PC-3 (cell line): ENCODE measurements at regions not wholly inside any gene's neighbourhood (a gene's known extent, or its start where the extent isn't known, plus 50 kb on each side); places are given as distances from the start of the nearest gene placed in this dataset.

Source experiments
- ATAC-seq: fragments of 200-7000 bp; cut with Tn5 transposase; 2 replicates; pipeline ENCODE4 v1.9.1; 2020; ENCODE audit warnings: mild to moderate bottlenecking, moderate library complexity
- BruUV-seq: library from RNA; stranded (reverse); fragments of 400-500 nt; replicated peaks from 2 replicates; lab custom pipeline; 2021; lab: Mats Ljungman, UMichigan
- CTCF ChIA-PET: fragments of 300-600 bp; sonication (Branson Sonifier 250); formaldehyde crosslinking; loops from one replicate; lab custom pipeline; 2022; ENCODE audit warnings: antibody characterized with exemption; lab: Charles Lee
- POLR2A ChIA-PET: fragments of 300-600 bp; sonication (Branson Sonifier 250); formaldehyde crosslinking; loops from one replicate; lab custom pipeline; 2022; ENCODE audit warnings: antibody characterized with exemption; ENCODE audit not compliant: unreplicated experiment; lab: Charles Lee
- DNase-seq: peaks from one replicate; pipeline ENCODE4 v3.0.0-alpha.2; 2015
- H2AFZ ChIP-seq: fragments of 300-600 bp; sonication (generic); 2 replicates; pipeline ENCODE4 v1.6.0; 2016; ENCODE audit warnings: antibody characterized with exemption, low read length
- H3F3A ChIP-seq: fragments of 300-600 bp; sonication (generic); one replicate; pipeline ENCODE4 v1.6.0; 2017; ENCODE audit warnings: antibody characterized with exemption, low read length, control low read depth, mild to moderate bottlenecking; ENCODE audit not compliant: unreplicated experiment
- H3K27ac ChIP-seq: fragments of 300-600 bp; sonication (generic); 2 replicates; pipeline ENCODE4 v1.5.1; 2016; ENCODE audit warnings: mild to moderate bottlenecking, low read length
- H3K27me3 ChIP-seq: fragments of 300-600 bp; sonication (generic); 2 replicates; pipeline ENCODE4 v1.6.1; 2016; ENCODE audit warnings: low read length, mixed read lengths
- H3K36me3 ChIP-seq: fragments of 300-600 bp; sonication (generic); 2 replicates; pipeline ENCODE4 v1.6.1; 2016; ENCODE audit warnings: low read depth, mixed run types, low read length, mixed read lengths
- H3K4me1 ChIP-seq: fragments of 300-600 bp; sonication (generic); 2 replicates; pipeline ENCODE4 v1.5.1; 2016; ENCODE audit warnings: low read length; ENCODE audit not compliant: insufficient read depth
- H3K4me2 ChIP-seq: fragments of 300-600 bp; sonication (generic); 2 replicates; pipeline ENCODE4 v1.6.0; 2016; ENCODE audit warnings: low read length
- H3K4me3 ChIP-seq: fragments of 300-600 bp; sonication (generic); 2 replicates; pipeline ENCODE4 v1.5.1; 2016; ENCODE audit warnings: mild to moderate bottlenecking, low read length, mixed read lengths
- H3K79me2 ChIP-seq: fragments of 300-600 bp; sonication (generic); 2 replicates; pipeline ENCODE4 v1.6.1; 2017; ENCODE audit warnings: low read length, mixed read lengths
- H3K9ac ChIP-seq: fragments of 300-600 bp; sonication (generic); 2 replicates; pipeline ENCODE4 v1.6.0; 2016; ENCODE audit warnings: mild to moderate bottlenecking, low read length
- H3K9me2 ChIP-seq: fragments of 300-600 bp; sonication (generic); replicated peaks from 2 replicates; pipeline ENCODE4 v1.6.1; 2016; ENCODE audit warnings: mixed run types, low read length, mixed read lengths
- H3K9me3 ChIP-seq: fragments of 300-600 bp; sonication (generic); 2 replicates; pipeline ENCODE4 v1.6.1; 2016; ENCODE audit warnings: low read length, mixed read lengths
- H4K20me1 ChIP-seq: fragments of 300-600 bp; sonication (generic); 2 replicates; pipeline ENCODE4 v1.6.1; 2016; ENCODE audit warnings: low read length, mixed read lengths
- EZH2 ChIP-seq: fragments of 300-600 bp; sonication (generic); IDR thresholded peaks from one replicate; pipeline ENCODE4 v1.6.1; 2017; ENCODE audit warnings: antibody characterized with exemption, mild to moderate bottlenecking, low read length; ENCODE audit not compliant: unreplicated experiment
- EZH2phosphoT487 ChIP-seq: fragments of 300-600 bp; sonication (generic); IDR thresholded peaks from 2 replicates; pipeline ENCODE4 v1.6.1; 2018; ENCODE audit warnings: mild to moderate bottlenecking, antibody characterized with exemption, low read length, borderline replicate concordance
- intact Hi-C: fragments of 100-400 bp; cut with micrococcal nuclease; formaldehyde crosslinking; loops from 2 replicates; pipeline ENCODE4 v1.9.0; 2023
- TF ChIP-seq, protein P1 (sequence below): fragments of 300-600 bp; sonication (generic); conservative IDR thresholded peaks from 2 replicates; pipeline ENCODE4 v1.5.1; 2017; ENCODE audit warnings: antibody characterized with exemption, low read depth, mild to moderate bottlenecking, low read length

DNA sequence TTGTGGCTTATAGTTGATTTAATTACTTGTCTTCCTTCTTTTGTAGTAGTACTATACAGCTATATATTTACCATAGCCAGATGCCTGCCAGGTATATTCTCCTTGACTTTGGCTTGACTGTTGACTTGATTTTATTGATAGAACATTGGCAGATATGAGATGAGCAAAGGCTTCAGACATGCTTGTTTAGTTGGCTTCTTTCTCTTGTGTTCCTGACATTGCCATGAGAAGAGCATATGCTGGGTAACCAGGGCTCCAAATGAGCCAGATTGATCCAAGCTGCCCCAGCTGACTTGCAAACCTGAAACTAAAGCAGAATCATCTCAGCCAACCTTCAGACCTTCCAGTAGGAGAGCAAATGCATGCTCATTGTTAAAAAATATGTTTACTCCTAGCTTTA is 508.1 kb upstream of the BTBD3 start:
- Histone ChIP-seq H3K4me2 (no peak overlapping the region), H3K4me1 (no peaks in the 10 kb centered on the region), H3K27me3 (no peaks in the 10 kb centered on the region), H3K27ac (no peak overlapping the region), H3K36me3 (no peaks in the 10 kb centered on the region), H3K4me3 (no peak overlapping the region), H3K9me2 (no peaks in the 10 kb centered on the region), H3K79me2 (no peaks in the 10 kb centered on the region), H3F3A (no peaks in the 10 kb centered on the region), H2AFZ (no peak overlapping the region), H3K9me3 (no peaks in the 10 kb centered on the region), H3K9ac (no peak overlapping the region), H4K20me1 (no peaks in the 10 kb centered on the region)
- TF ChIP-seq, protein P1, sequence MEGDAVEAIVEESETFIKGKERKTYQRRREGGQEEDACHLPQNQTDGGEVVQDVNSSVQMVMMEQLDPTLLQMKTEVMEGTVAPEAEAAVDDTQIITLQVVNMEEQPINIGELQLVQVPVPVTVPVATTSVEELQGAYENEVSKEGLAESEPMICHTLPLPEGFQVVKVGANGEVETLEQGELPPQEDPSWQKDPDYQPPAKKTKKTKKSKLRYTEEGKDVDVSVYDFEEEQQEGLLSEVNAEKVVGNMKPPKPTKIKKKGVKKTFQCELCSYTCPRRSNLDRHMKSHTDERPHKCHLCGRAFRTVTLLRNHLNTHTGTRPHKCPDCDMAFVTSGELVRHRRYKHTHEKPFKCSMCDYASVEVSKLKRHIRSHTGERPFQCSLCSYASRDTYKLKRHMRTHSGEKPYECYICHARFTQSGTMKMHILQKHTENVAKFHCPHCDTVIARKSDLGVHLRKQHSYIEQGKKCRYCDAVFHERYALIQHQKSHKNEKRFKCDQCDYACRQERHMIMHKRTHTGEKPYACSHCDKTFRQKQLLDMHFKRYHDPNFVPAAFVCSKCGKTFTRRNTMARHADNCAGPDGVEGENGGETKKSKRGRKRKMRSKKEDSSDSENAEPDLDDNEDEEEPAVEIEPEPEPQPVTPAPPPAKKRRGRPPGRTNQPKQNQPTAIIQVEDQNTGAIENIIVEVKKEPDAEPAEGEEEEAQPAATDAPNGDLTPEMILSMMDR = no peak
- no peak for TF ChIP-seq EZH2phosphoT487
- TF ChIP-seq EZH2 = no peak
- ATAC-seq (no peak), DNase-seq (no peak)
- CTCF ChIA-PET = no interaction called here
- BruUV-seq = no TSS peak
- intact Hi-C loops = no loop called here
- POLR2A ChIA-PET = no interaction called here

DNA sequence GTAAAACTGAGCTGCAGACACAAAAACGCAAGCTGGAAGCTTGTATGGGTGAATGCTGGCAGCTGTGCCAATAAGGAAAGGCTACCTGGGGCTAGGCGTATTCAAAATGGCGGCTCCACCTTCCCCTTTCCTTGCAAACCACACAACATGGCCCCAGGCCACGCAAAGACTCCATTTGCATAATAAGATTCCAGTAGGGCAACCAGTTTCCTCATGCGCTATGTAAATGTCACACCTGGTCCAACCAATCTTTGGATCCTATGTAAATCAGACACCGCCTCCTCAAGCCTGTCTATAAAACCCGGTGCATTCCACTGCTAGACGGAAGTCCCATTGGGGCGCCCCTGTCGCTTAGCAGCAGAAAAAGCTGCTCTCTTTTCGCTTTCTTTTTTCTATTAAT is 505.9 kb upstream of the BTBD3 start:
- Histone ChIP-seq H3K79me2 (no peaks in the 10 kb centered on the region), H3K36me3 (no peaks in the 10 kb centered on the region), H3F3A (no peaks in the 10 kb centered on the region), H3K4me1 (no peaks in the 10 kb centered on the region), H4K20me1 (no peaks in the 10 kb centered on the region), H3K9ac (no peak overlapping the region), H3K27ac (no peak overlapping the region), H3K27me3 (no peaks in the 10 kb centered on the region), H3K9me3 (no peaks in the 10 kb centered on the region), H3K4me2 (no peak overlapping the region), H3K9me2 (no peaks in the 10 kb centered on the region), H3K4me3 (no peak overlapping the region), H2AFZ (no peak overlapping the region)
- no TSS peak for BruUV-seq
- ChIA-PET CTCF (no interaction called here), POLR2A (no interaction called here)
- no peak for ATAC-seq
- no peak for DNase-seq
- TF ChIP-seq EZH2phosphoT487 (no peak), EZH2 (no peak)
- TF ChIP-seq, protein P1 = no peak
- intact Hi-C loops = no loop called here

DNA sequence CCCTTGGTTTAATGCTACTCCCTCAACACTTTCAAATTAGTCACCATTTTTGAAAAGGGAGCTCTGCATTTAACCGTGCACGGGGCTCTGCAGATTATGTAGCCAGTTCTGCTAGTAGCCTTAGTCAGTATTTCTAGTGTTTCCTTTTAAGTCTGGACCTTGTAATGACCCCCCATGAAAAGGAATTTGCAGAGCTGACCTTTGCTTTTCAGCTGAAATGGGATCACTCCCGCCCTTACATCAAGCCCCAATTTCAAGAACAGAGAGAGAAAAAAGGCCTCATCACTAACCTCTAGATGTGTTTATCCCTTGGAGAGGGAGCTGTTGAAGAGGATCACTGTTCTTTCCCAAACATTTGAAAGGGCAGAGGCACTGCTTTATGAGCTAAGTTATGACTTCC is 490.7 kb upstream of the BTBD3 start:
- no peaks in the 10 kb centered on the region for H3K9me3 ChIP-seq
- H3K4me2 ChIP-seq = no peak overlapping the region
- no peak overlapping the region for H3K27ac ChIP-seq
- ATAC-seq (no peak), DNase-seq (no peak)
- no peak overlapping the region for H3K9ac ChIP-seq
- no peaks in the 10 kb centered on the region for H3K36me3 ChIP-seq
- intact Hi-C loops = no loop called here
- no peak overlapping the region for H2AFZ ChIP-seq
- H3F3A ChIP-seq = no peaks in the 10 kb centered on the region
- H3K9me2 ChIP-seq = no peaks in the 10 kb centered on the region
- POLR2A ChIA-PET = no interaction called here
- no peaks in the 10 kb centered on the region for H3K27me3 ChIP-seq
- CTCF ChIA-PET = no interaction called here
- H3K4me3 ChIP-seq = no peak overlapping the region
- no peaks in the 10 kb centered on the region for H4K20me1 ChIP-seq
- BruUV-seq = no TSS peak
- no peaks in the 10 kb centered on the region for H3K79me2 ChIP-seq
- TF ChIP-seq EZH2 = no peak
- TF ChIP-seq, protein P1 = no peak
- TF ChIP-seq EZH2phosphoT487 = no peak
- peaks cover 6% of the 10 kb centered on the region; the same call in 1 of the 2 replicates for H3K4me1 ChIP-seq
